Naive thymus-derived CD4-positive, alpha-beta T cell (primary cell): ENCODE measurements at regions not wholly inside any gene's neighbourhood (a gene's known extent, or its start where the extent isn't known, plus 50 kb on each side); places are given as distances from the start of the nearest gene placed in this dataset.

Experiments
- ATAC-seq: fragments of 150-1000 bp; cut with Tn5 transposase; 2 replicates; pipeline ENCODE4 v1.10.0; 2021; ENCODE audit warnings: mild to moderate bottlenecking, moderate library complexity
- CTCF ChIA-PET: fragments of 350-600 bp; sonication (Branson Sonifier 250); formaldehyde crosslinking; loops from one replicate; lab custom pipeline; 2021; ENCODE audit warnings: antibody characterized with exemption; lab: Charles Lee
- POLR2A ChIA-PET: fragments of 350-600 bp; sonication (Branson Sonifier 250); formaldehyde crosslinking; loops from one replicate; lab custom pipeline; 2021; ENCODE audit warnings: antibody characterized with exemption, inconsistent platforms; lab: Charles Lee
- DNase-seq, 9 donors: peaks; one replicate each; pipeline versions ENCODE4 v3.0.0 to v3.0.0-alpha.2; 2020 to 2022; ENCODE audit warnings: mixed read lengths in 1 of 9
- H3K27ac ChIP-seq: one replicate; pipeline ENCODE4 v1.7.0; 2013; ENCODE audit warnings: mild to moderate bottlenecking, low read depth, low read length, moderate library complexity
- H3K27me3 ChIP-seq, 2 donors: one replicate each; pipeline ENCODE4 v1.7.0; 2013; ENCODE audit warnings: low read length in 2 of 2, mild to moderate bottlenecking in 2 of 2, moderate library complexity in 2 of 2; ENCODE audit not compliant: control insufficient read depth in 2 of 2, insufficient read depth in 2 of 2
- H3K36me3 ChIP-seq, 3 experiments: 1 replicate in 2 of 3; 2 replicates in 1 of 3; pipeline ENCODE4 v1.7.0; 2013; ENCODE audit warnings: low read length in 3 of 3, mild to moderate bottlenecking in 3 of 3, moderate library complexity in 1 of 3; ENCODE audit not compliant: insufficient read depth in 3 of 3, control insufficient read depth in 2 of 3
- H3K4me1 ChIP-seq, 2 donors: one replicate each; pipeline ENCODE4 v1.7.0; 2013; ENCODE audit warnings: low read length in 2 of 2, mild to moderate bottlenecking in 2 of 2, moderate library complexity in 1 of 2; ENCODE audit not compliant: control insufficient read depth in 2 of 2, insufficient read depth in 2 of 2
- H3K4me3 ChIP-seq: 2 replicates; pipeline ENCODE4 v1.7.0; 2013; ENCODE audit warnings: mild to moderate bottlenecking, low read length
- H3K9me3 ChIP-seq, 3 experiments: 1 replicate in 2 of 3; 2 replicates in 1 of 3; pipeline ENCODE4 v1.7.0; 2013; ENCODE audit warnings: low read length in 3 of 3; ENCODE audit not compliant: control insufficient read depth in 2 of 3
- H3K27ac Mint-ChIP-seq, 9 donors: one replicate each; pipeline ENCODE4 v1.8.0; 2020 to 2022; ENCODE audit warnings: mixed read lengths in 9 of 9, mild to moderate bottlenecking in 8 of 9, moderate library complexity in 5 of 9, inconsistent platforms in 2 of 9
- H3K27me3 Mint-ChIP-seq, 5 donors: one replicate each; pipeline ENCODE4 v1.8.0; 2021 to 2022; ENCODE audit warnings: mixed read lengths in 5 of 5, mild to moderate bottlenecking in 1 of 5
- H3K36me3 Mint-ChIP-seq, 5 donors: one replicate each; pipeline ENCODE4 v1.8.0; 2020 to 2022; ENCODE audit warnings: mixed read lengths in 5 of 5, mild to moderate bottlenecking in 3 of 5, inconsistent platforms in 1 of 5
- H3K4me1 Mint-ChIP-seq, 7 donors: one replicate each; pipeline ENCODE4 v1.8.0; 2020 to 2022; ENCODE audit warnings: mixed read lengths in 7 of 7, mild to moderate bottlenecking in 3 of 7, inconsistent platforms in 1 of 7
- H3K4me3 Mint-ChIP-seq, 10 donors: one replicate each; pipeline ENCODE4 v1.8.0; 2020 to 2022; ENCODE audit warnings: mild to moderate bottlenecking in 10 of 10, mixed read lengths in 10 of 10, moderate library complexity in 6 of 10, inconsistent platforms in 2 of 10
- H3K9me3 Mint-ChIP-seq, 11 donors: one replicate each; pipeline ENCODE4 v1.8.0; 2020 to 2022; ENCODE audit warnings: mixed read lengths in 11 of 11, mild to moderate bottlenecking in 4 of 11, inconsistent platforms in 1 of 11, moderate library complexity in 1 of 11
- intact Hi-C, 2 donors: fragments of 100-400 bp; cut with micrococcal nuclease; formaldehyde crosslinking; loops; one replicate each; pipeline ENCODE4 v1.15.1; 2023

DNA sequence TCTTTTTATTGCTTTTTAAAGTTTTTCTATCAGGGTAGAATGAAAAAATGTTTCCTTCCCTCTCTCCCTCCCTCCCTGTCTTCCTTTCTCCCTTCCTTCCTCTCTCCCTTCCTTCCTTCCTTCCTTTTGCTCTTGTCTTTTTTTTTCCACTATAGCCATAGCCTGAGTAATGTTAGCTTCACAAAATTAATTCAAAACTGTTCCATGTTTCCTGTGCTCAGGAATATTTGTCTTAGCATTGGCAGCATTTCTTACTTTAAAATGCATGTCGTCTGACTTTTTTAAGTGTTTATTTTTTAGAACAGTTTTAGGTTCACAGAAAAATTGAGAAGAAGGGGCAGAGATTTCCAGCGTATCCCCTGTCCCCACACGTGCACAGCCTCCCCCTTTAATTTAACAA, 730.8 kb upstream of the CITED2 start:
- no peak for ATAC-seq
- H3K4me1 ChIP-seq, result no peaks in the 10 kb centered on the region

DNA sequence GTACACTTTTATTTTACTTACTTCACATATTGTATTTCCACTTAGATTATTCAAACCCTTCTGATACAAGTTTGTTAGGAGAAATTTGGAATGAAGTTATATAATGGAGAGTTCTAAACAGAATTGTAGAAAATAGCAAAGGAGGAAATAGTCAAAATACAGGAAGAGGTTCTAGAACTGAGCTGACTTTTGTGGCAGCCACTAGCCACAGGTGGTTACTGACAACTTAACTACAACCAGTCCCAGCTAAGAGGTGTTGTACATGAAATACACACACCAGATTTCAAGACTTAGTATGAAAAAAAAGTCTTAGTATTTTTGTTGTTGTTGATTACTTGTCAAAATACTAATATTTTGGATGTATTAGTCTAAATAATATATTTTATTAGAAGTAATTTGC, 727.4 kb upstream of the CITED2 start:
- Histone ChIP-seq H3K9me3 (no peaks in the 10 kb centered on the region), H3K4me1 (no peaks in the 10 kb centered on the region), H3K27ac (no peak overlapping the region), H3K36me3 (no peaks in the 10 kb centered on the region), H3K4me3 (no peak overlapping the region), H3K27me3 (no peaks in the 10 kb centered on the region)
- Mint-ChIP-seq H3K4me3 (peak overlapping the region in 1 of 10 donors; percentile 18), H3K36me3 (no peaks in the 10 kb centered on the region), H3K27ac (no peak overlapping the region), H3K9me3 (no peaks in the 10 kb centered on the region), H3K27me3 (no peaks in the 10 kb centered on the region), H3K4me1 (peaks cover 0 to 5% (median 0%) of the 10 kb centered on the region in 7 donors)
- no peak for DNase-seq
- ChIA-PET POLR2A (no interaction called here), CTCF (no interaction called here)
- intact Hi-C loops, result loop anchor here in 1 of 2 donors (10.0 kb wide), 1 partner anchor 727 kb away; the partner anchor contains the start of gene CITED2
- ATAC-seq, result no peak

More for the DNA sequence above, 730.8 kb upstream of the CITED2 start:
- Histone ChIP-seq H3K27me3 (no peaks in the 10 kb centered on the region), H3K36me3 (no peaks in the 10 kb centered on the region), H3K4me3 (no peak overlapping the region), H3K9me3 (no peaks in the 10 kb centered on the region), H3K27ac (no peak overlapping the region)
- Mint-ChIP-seq H3K36me3 (no peaks in the 10 kb centered on the region), H3K4me1 (peaks cover 0 to 5% (median 0%) of the 10 kb centered on the region in 7 donors), H3K27me3 (peaks cover 0 to 8% (median 0%) of the 10 kb centered on the region in 5 donors), H3K4me3 (no peak overlapping the region), H3K9me3 (no peaks in the 10 kb centered on the region), H3K27ac (no peak overlapping the region)
- DNase-seq, result no peak
- ChIA-PET CTCF (no interaction called here), POLR2A (no interaction called here)
- intact Hi-C loops, result loop anchor here (5.0 to 10.0 kb wide), 2 partner anchors 730 to 733 kb away; partner anchors contain the start of gene CITED2 (in 2 of the 2)

DNA sequence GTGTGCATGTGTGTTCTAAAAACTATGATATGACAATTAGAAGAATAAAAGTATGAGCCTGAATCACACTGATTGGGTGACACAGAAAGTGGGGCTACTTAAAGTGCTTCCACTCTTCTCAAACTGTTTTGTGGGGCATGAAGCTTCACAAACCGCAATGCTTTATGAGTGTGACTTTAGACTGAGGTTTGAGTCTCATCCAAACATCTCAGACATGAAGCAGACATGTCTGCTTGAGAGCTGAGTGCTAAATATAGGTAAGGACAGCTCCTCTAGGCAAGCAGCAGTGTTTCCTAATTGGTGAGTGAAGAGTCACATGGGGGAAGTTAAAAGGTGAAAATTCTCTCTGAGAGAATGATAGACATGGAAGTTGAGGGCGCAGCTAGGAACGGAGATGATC, 726.9 kb upstream of the CITED2 start:
- H3K27me3 Mint-ChIP-seq, result no peaks in the 10 kb centered on the region
- POLR2A ChIA-PET, result no interaction called here

DNA sequence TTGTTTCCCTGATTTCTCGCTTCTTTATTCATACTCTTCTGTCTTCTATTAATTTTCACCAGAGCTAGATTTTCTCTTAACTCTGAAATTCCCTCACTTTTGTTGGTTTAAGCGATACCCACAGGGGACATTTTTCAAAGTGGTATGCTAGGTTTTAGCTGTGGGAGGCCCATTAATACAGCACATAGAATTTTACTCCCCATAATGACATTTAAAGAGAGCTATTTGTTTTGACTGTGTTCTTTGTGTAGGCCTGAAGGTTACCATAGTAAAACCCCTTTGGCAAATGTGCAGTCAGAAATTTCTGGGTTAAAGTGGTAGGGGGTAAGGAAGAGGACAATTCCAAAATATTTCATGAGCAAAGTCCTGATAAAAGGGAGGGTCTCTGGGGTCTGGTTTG, 721.1 kb upstream of the CITED2 start:
- DNase-seq, result no peak
- H3K27me3 ChIP-seq, result no peaks in the 10 kb centered on the region
- no peaks in the 10 kb centered on the region for H3K36me3 ChIP-seq
- H3K4me1 ChIP-seq, result no peaks in the 10 kb centered on the region
- Mint-ChIP-seq H3K27me3 (no peaks in the 10 kb centered on the region), H3K36me3 (no peaks in the 10 kb centered on the region), H3K4me3 (no peak overlapping the region), H3K27ac (no peak overlapping the region), H3K9me3 (no peaks in the 10 kb centered on the region), H3K4me1 (no peaks in the 10 kb centered on the region)
- no peak overlapping the region for H3K4me3 ChIP-seq
- no peak for ATAC-seq
- intact Hi-C loops, result no loop called here
- H3K27ac ChIP-seq, result no peak overlapping the region
- ChIA-PET POLR2A (no interaction called here), CTCF (no interaction called here)
- no peaks in the 10 kb centered on the region for H3K9me3 ChIP-seq

More for the DNA sequence above, 726.9 kb upstream of the CITED2 start:
- H3K9me3 Mint-ChIP-seq, result no peaks in the 10 kb centered on the region
- peak overlapping the region in 1 of 10 donors; percentile 18 for H3K4me3 Mint-ChIP-seq
- no peaks in the 10 kb centered on the region for H3K9me3 ChIP-seq
- CTCF ChIA-PET, result no interaction called here
- ATAC-seq (peak; percentile 53), DNase-seq (no peak)
- peak overlapping the region in 1 of 9 donors; percentile 33 for H3K27ac Mint-ChIP-seq
- no peaks in the 10 kb centered on the region for H3K36me3 Mint-ChIP-seq
- no peaks in the 10 kb centered on the region for H3K27me3 ChIP-seq
- no peaks in the 10 kb centered on the region for H3K36me3 ChIP-seq
- no peak overlapping the region for H3K4me3 ChIP-seq
- H3K4me1 ChIP-seq, result no peaks in the 10 kb centered on the region
- H3K4me1 Mint-ChIP-seq, result peaks cover 0 to 5% (median 0%) of the 10 kb centered on the region in 7 donors
- no peak overlapping the region for H3K27ac ChIP-seq
- intact Hi-C loops, result loop anchor here in 1 of 2 donors (10.0 kb wide), 1 partner anchor 727 kb away; the partner anchor contains the start of gene CITED2

DNA sequence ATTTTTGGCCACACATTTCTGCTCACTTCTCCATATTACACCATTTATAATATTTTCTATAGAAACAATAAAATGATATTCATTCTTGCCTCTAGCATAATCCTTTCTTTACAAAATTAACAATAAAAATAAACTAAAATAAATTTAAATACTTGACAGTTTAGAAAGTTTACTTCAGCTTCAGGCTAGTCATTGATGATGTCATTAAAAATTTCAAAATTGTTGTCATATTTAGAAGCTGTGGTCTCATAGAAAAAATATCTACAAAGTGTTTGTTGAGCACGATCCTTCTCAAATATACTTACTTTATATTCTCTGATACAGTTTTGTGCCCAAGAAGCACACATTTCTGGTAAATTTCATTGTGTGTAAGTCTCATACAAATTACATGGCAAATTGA, 717.4 kb upstream of the CITED2 start:
- Histone ChIP-seq H3K27ac (no peak overlapping the region), H3K9me3 (no peaks in the 10 kb centered on the region), H3K4me3 (no peak overlapping the region), H3K27me3 (no peaks in the 10 kb centered on the region), H3K36me3 (no peaks in the 10 kb centered on the region), H3K4me1 (no peaks in the 10 kb centered on the region)
- peaks cover 0 to 9% (median 5%) of the 10 kb centered on the region in 5 donors for H3K27me3 Mint-ChIP-seq
- H3K36me3 Mint-ChIP-seq, result no peaks in the 10 kb centered on the region
- POLR2A ChIA-PET, result interaction anchor here (0.6 kb wide), 1 partner anchor 44 kb away, joined by 3 read pairs; no protein-coding TSS in a partner anchor
- H3K27ac Mint-ChIP-seq, result no peak overlapping the region
- intact Hi-C loops, result no loop called here
- no peak for ATAC-seq
- CTCF ChIA-PET, result interaction anchor here (1.7 kb wide), 1 partner anchor 722 kb away, joined by 3 read pairs; no protein-coding TSS in a partner anchor
- H3K4me1 Mint-ChIP-seq, result no peaks in the 10 kb centered on the region
- DNase-seq, result no peak
- H3K4me3 Mint-ChIP-seq, result no peak overlapping the region
- no peaks in the 10 kb centered on the region for H3K9me3 Mint-ChIP-seq

DNA sequence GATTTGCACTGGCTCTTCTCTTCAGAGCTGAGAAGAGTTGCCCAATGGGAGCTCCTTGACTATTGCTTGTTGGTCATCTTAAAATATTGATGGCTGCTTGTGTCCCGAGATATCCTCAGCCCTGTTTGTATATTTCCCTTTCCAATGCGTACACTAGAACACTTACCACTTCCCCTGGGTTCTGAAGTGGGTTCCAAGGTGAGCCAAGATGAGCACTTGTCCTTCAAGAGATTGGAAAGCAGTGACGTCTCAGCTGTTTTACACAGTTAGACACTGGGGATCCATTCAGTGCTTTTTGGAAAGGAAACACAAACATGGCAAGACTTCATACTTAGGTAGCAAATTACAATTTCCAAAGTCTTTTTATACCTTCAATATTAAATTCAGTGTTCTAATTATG, 716.4 kb upstream of the CITED2 start:
- Mint-ChIP-seq H3K27ac (no peak overlapping the region), H3K9me3 (no peaks in the 10 kb centered on the region), H3K4me3 (no peak overlapping the region), H3K27me3 (peaks cover 0 to 9% (median 5%) of the 10 kb centered on the region in 5 donors), H3K36me3 (no peaks in the 10 kb centered on the region), H3K4me1 (no peaks in the 10 kb centered on the region)
- H3K4me3 ChIP-seq, result no peak overlapping the region
- H3K4me1 ChIP-seq, result no peaks in the 10 kb centered on the region
- ChIA-PET CTCF (no interaction called here), POLR2A (no interaction called here)
- no peaks in the 10 kb centered on the region for H3K36me3 ChIP-seq
- H3K27ac ChIP-seq, result no peak overlapping the region
- no peaks in the 10 kb centered on the region for H3K27me3 ChIP-seq
- H3K9me3 ChIP-seq, result no peaks in the 10 kb centered on the region
- ATAC-seq, result no peak
- DNase-seq, result no peak
- intact Hi-C loops, result no loop called here

DNA sequence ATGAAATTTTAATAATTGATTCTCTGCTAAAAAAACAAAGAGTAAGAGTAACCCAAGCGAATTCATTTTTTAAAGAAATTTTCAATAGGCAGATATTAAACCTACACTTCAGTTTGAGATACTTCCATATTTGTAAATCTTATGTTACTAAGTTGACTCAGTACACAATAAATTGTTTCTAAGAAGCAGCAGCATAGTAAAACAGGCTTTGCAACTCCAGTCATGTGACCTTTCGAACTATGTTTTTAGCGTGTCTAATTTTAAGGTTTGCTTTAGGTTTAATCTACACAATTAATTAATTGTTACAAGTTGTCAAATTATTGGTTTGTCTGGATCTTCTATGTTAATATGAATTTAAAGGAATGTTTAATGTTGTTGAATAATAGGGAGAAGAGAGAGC, 708.9 kb upstream of the CITED2 start:
- POLR2A ChIA-PET, result no interaction called here

More for the DNA sequence above, 708.9 kb upstream of the CITED2 start:
- Mint-ChIP-seq H3K9me3 (no peaks in the 10 kb centered on the region), H3K4me3 (no peak overlapping the region), H3K36me3 (no peaks in the 10 kb centered on the region), H3K4me1 (no peaks in the 10 kb centered on the region), H3K27ac (no peak overlapping the region), H3K27me3 (no peaks in the 10 kb centered on the region)
- Histone ChIP-seq H3K4me1 (no peaks in the 10 kb centered on the region), H3K27me3 (no peaks in the 10 kb centered on the region), H3K9me3 (no peaks in the 10 kb centered on the region), H3K4me3 (no peak overlapping the region), H3K27ac (no peak overlapping the region), H3K36me3 (no peaks in the 10 kb centered on the region)
- DNase-seq, result no peak
- intact Hi-C loops, result no loop called here
- CTCF ChIA-PET, result no interaction called here
- ATAC-seq, result no peak
